PC-3 (cell line): ENCODE measurements at regions not wholly inside any gene's neighbourhood (a gene's known extent, or its start where the extent isn't known, plus 50 kb on each side); places are given as distances from the start of the nearest gene placed in this dataset.
"Not testable (repeated sequence)": the region's sequence is repeated elsewhere in the genome, so short reads cannot be mapped to it uniquely, and the experiment has no call there.

Experiments
- ATAC-seq: fragments of 200-7000 bp; cut with Tn5 transposase; 2 replicates; pipeline ENCODE4 v1.9.1; 2020; ENCODE audit warnings: mild to moderate bottlenecking, moderate library complexity
- BruUV-seq: library from RNA; stranded (reverse); fragments of 400-500 nt; replicated peaks from 2 replicates; lab custom pipeline; 2021; lab: Mats Ljungman, UMichigan
- CTCF ChIA-PET: fragments of 300-600 bp; sonication (Branson Sonifier 250); formaldehyde crosslinking; loops from one replicate; lab custom pipeline; 2022; ENCODE audit warnings: antibody characterized with exemption; lab: Charles Lee
- POLR2A ChIA-PET: fragments of 300-600 bp; sonication (Branson Sonifier 250); formaldehyde crosslinking; loops from one replicate; lab custom pipeline; 2022; ENCODE audit warnings: antibody characterized with exemption; ENCODE audit not compliant: unreplicated experiment; lab: Charles Lee
- DNase-seq: peaks from one replicate; pipeline ENCODE4 v3.0.0-alpha.2; 2015
- H2AFZ ChIP-seq: fragments of 300-600 bp; sonication (generic); 2 replicates; pipeline ENCODE4 v1.6.0; 2016; ENCODE audit warnings: antibody characterized with exemption, low read length
- H3F3A ChIP-seq: fragments of 300-600 bp; sonication (generic); one replicate; pipeline ENCODE4 v1.6.0; 2017; ENCODE audit warnings: antibody characterized with exemption, low read length, control low read depth, mild to moderate bottlenecking; ENCODE audit not compliant: unreplicated experiment
- H3K27ac ChIP-seq: fragments of 300-600 bp; sonication (generic); 2 replicates; pipeline ENCODE4 v1.5.1; 2016; ENCODE audit warnings: mild to moderate bottlenecking, low read length
- H3K27me3 ChIP-seq: fragments of 300-600 bp; sonication (generic); 2 replicates; pipeline ENCODE4 v1.6.1; 2016; ENCODE audit warnings: low read length, mixed read lengths
- H3K36me3 ChIP-seq: fragments of 300-600 bp; sonication (generic); 2 replicates; pipeline ENCODE4 v1.6.1; 2016; ENCODE audit warnings: low read depth, mixed run types, low read length, mixed read lengths
- H3K4me1 ChIP-seq: fragments of 300-600 bp; sonication (generic); 2 replicates; pipeline ENCODE4 v1.5.1; 2016; ENCODE audit warnings: low read length; ENCODE audit not compliant: insufficient read depth
- H3K4me2 ChIP-seq: fragments of 300-600 bp; sonication (generic); 2 replicates; pipeline ENCODE4 v1.6.0; 2016; ENCODE audit warnings: low read length
- H3K4me3 ChIP-seq: fragments of 300-600 bp; sonication (generic); 2 replicates; pipeline ENCODE4 v1.5.1; 2016; ENCODE audit warnings: mild to moderate bottlenecking, low read length, mixed read lengths
- H3K79me2 ChIP-seq: fragments of 300-600 bp; sonication (generic); 2 replicates; pipeline ENCODE4 v1.6.1; 2017; ENCODE audit warnings: low read length, mixed read lengths
- H3K9ac ChIP-seq: fragments of 300-600 bp; sonication (generic); 2 replicates; pipeline ENCODE4 v1.6.0; 2016; ENCODE audit warnings: mild to moderate bottlenecking, low read length
- H3K9me2 ChIP-seq: fragments of 300-600 bp; sonication (generic); replicated peaks from 2 replicates; pipeline ENCODE4 v1.6.1; 2016; ENCODE audit warnings: mixed run types, low read length, mixed read lengths
- H3K9me3 ChIP-seq: fragments of 300-600 bp; sonication (generic); 2 replicates; pipeline ENCODE4 v1.6.1; 2016; ENCODE audit warnings: low read length, mixed read lengths
- H4K20me1 ChIP-seq: fragments of 300-600 bp; sonication (generic); 2 replicates; pipeline ENCODE4 v1.6.1; 2016; ENCODE audit warnings: low read length, mixed read lengths
- EZH2 ChIP-seq: fragments of 300-600 bp; sonication (generic); IDR thresholded peaks from one replicate; pipeline ENCODE4 v1.6.1; 2017; ENCODE audit warnings: antibody characterized with exemption, mild to moderate bottlenecking, low read length; ENCODE audit not compliant: unreplicated experiment
- EZH2phosphoT487 ChIP-seq: fragments of 300-600 bp; sonication (generic); IDR thresholded peaks from 2 replicates; pipeline ENCODE4 v1.6.1; 2018; ENCODE audit warnings: mild to moderate bottlenecking, antibody characterized with exemption, low read length, borderline replicate concordance
- intact Hi-C: fragments of 100-400 bp; cut with micrococcal nuclease; formaldehyde crosslinking; loops from 2 replicates; pipeline ENCODE4 v1.9.0; 2023
- TF ChIP-seq, protein P1 (sequence below): fragments of 300-600 bp; sonication (generic); conservative IDR thresholded peaks from 2 replicates; pipeline ENCODE4 v1.5.1; 2017; ENCODE audit warnings: antibody characterized with exemption, low read depth, mild to moderate bottlenecking, low read length

DNA sequence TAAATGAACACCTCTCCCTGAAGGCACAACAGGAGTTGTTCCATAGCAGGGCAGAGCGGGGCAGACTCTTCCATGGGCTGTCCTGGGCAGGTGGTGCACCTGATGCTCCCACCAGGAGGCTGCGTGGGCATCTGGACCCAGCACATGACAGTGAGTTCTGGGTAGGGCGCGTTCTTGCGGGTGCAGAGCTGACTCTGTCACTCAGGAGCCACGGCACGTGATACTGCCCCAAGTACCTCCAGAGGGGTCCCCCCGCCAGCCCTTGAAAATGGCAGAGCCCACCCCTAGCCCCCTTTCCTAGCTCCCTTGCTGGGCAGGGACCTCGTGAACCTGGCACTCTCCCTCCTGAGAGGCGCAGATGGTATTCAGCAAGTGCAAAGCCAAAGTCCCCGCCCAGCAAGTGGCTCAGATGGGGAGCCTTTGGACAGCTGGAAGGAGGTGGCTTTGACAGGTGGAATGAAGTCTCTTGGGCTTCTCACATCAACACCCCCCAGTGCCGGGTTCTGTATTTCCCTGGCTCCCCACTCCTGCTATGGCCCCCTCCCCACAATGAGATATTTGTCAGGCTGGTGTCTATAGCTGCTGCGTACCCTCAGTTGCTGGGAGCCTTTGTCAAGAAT lies 172.1 kb downstream of the TBC1D2B start:
- ChIA-PET POLR2A (no interaction called here), CTCF (no interaction called here)
- no peaks in the 10 kb centered on the region for H4K20me1 ChIP-seq
- H3K9me3 ChIP-seq: no peaks in the 10 kb centered on the region
- H3F3A ChIP-seq: no peaks in the 10 kb centered on the region
- no peaks in the 10 kb centered on the region for H3K36me3 ChIP-seq
- no peaks in the 10 kb centered on the region for H3K9me2 ChIP-seq
- TF ChIP-seq, protein P1, sequence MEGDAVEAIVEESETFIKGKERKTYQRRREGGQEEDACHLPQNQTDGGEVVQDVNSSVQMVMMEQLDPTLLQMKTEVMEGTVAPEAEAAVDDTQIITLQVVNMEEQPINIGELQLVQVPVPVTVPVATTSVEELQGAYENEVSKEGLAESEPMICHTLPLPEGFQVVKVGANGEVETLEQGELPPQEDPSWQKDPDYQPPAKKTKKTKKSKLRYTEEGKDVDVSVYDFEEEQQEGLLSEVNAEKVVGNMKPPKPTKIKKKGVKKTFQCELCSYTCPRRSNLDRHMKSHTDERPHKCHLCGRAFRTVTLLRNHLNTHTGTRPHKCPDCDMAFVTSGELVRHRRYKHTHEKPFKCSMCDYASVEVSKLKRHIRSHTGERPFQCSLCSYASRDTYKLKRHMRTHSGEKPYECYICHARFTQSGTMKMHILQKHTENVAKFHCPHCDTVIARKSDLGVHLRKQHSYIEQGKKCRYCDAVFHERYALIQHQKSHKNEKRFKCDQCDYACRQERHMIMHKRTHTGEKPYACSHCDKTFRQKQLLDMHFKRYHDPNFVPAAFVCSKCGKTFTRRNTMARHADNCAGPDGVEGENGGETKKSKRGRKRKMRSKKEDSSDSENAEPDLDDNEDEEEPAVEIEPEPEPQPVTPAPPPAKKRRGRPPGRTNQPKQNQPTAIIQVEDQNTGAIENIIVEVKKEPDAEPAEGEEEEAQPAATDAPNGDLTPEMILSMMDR: no peak
- TF ChIP-seq EZH2phosphoT487: no peak
- no peak for TF ChIP-seq EZH2
- no peaks in the 10 kb centered on the region for H3K4me1 ChIP-seq
- H3K27ac ChIP-seq: no peak overlapping the region
- no TSS peak for BruUV-seq
- H3K4me3 ChIP-seq: no peak overlapping the region
- intact Hi-C loops: no loop called here
- H2AFZ ChIP-seq: no peak overlapping the region
- no peaks in the 10 kb centered on the region for H3K79me2 ChIP-seq
- ATAC-seq (no peak), DNase-seq (no peak)
- no peaks in the 10 kb centered on the region for H3K27me3 ChIP-seq
- H3K4me2 ChIP-seq: no peak overlapping the region
- no peak overlapping the region for H3K9ac ChIP-seq

DNA sequence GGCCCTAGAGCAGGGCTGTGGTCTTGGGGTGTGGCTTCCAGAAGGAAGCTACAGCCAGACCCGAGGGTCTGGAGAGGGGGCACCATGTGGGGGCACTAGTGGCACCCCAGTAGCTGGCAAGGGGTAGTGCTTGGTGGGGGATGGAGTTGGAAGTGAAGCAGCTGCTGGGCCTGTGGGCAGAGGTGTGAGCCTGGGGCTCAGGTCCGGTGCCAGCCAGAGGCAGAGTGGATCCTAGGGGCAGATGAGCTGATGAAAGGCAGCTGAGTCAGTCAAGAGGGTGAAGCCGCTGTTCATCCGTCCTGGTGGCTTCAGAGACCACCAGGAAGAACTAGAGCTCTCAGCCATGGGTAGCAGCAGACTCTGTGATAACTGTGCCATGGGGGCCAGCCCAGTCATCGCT lies 172.6 kb downstream of the TBC1D2B start:
- H3K27me3 ChIP-seq: no peaks in the 10 kb centered on the region
- no peaks in the 10 kb centered on the region for H3K9me2 ChIP-seq
- TF ChIP-seq, protein P1: no peak
- no peak for TF ChIP-seq EZH2
- no peak for TF ChIP-seq EZH2phosphoT487
- no peaks in the 10 kb centered on the region for H4K20me1 ChIP-seq
- H3K36me3 ChIP-seq: no peaks in the 10 kb centered on the region
- no peaks in the 10 kb centered on the region for H3K79me2 ChIP-seq
- H3K4me2 ChIP-seq: no peak overlapping the region
- H3K9me3 ChIP-seq: no peaks in the 10 kb centered on the region
- H3K4me1 ChIP-seq: no peaks in the 10 kb centered on the region
- ChIA-PET CTCF (no interaction called here), POLR2A (no interaction called here)
- no peak overlapping the region for H2AFZ ChIP-seq
- intact Hi-C loops: no loop called here
- no TSS peak for BruUV-seq
- H3K4me3 ChIP-seq: no peak overlapping the region
- DNase-seq: no peak
- no peak for ATAC-seq
- no peak overlapping the region for H3K9ac ChIP-seq
- no peaks in the 10 kb centered on the region for H3F3A ChIP-seq
- H3K27ac ChIP-seq: no peak overlapping the region

DNA sequence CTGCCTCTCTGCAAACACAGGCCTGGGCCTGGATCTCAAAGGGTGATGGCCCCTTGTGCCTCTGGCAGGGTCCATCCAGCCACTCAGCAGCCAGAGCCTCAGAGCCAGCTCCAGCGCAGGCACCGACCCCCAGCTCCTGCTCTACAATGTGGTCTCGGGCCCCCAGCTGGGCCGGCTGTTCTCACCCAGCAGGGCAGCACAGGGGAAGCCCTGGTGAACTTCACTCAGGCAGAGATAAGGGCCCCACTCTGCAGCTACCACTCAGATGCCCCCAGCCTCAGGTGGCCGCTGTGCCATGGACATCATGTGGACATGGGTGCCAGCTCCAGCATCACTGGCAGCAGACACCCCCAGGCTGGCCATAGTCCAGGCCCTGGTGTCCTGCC lies 173.1 kb downstream of the TBC1D2B start:
- ChIA-PET POLR2A (no interaction called here), CTCF (no interaction called here)
- BruUV-seq: no TSS peak
- no peak overlapping the region for H3K27ac ChIP-seq
- no peak overlapping the region for H3K4me2 ChIP-seq
- no peaks in the 10 kb centered on the region for H3F3A ChIP-seq
- H2AFZ ChIP-seq: no peak overlapping the region
- no peaks in the 10 kb centered on the region for H3K9me3 ChIP-seq
- no peak overlapping the region for H3K9ac ChIP-seq
- ATAC-seq (no peak), DNase-seq (no peak)
- H3K79me2 ChIP-seq: no peaks in the 10 kb centered on the region
- H4K20me1 ChIP-seq: no peaks in the 10 kb centered on the region
- no peaks in the 10 kb centered on the region for H3K27me3 ChIP-seq
- intact Hi-C loops: no loop called here
- no peak overlapping the region for H3K4me3 ChIP-seq
- no peaks in the 10 kb centered on the region for H3K36me3 ChIP-seq
- H3K9me2 ChIP-seq: no peaks in the 10 kb centered on the region
- TF ChIP-seq EZH2phosphoT487: no peak
- TF ChIP-seq, protein P1: no peak
- TF ChIP-seq EZH2: no peak
- no peaks in the 10 kb centered on the region for H3K4me1 ChIP-seq

DNA sequence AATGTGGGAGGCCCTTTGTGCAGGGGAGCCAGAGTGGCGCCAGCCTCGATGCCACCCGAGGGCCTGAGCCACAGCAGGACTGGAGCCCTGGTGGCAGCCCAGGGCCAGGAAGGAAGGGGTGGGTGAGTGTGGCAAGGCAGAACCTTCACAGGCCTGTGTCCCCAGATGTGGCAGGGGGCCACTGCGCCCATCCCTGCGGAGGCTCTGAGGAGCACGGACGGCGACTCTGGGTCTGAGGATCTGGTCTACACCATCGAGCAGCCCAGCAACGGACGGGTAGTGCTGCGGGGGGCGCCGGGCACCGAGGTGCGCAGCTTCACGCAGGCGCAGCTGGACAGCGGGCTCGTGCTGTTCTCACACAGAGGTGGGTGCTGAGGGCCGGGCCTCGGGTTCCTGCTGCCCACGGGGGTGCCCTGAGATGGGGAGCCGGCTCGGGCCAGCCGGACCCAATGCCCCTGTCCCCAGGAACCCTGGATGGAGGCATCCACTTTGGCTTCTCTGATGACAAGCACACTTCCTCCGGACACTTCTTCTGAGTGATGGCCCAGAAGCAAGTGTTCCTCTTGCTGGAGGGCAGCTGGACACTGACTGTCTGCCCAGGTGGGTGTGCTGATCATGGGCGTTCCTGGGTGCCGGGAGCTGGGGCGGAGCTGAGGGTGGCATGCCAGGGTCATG lies 173.6 kb downstream of the TBC1D2B start:
- H3K79me2 ChIP-seq, H3K27me3 ChIP-seq, H3K36me3 ChIP-seq, CTCF ChIA-PET, H3K4me3 ChIP-seq, H3K9me2 ChIP-seq, POLR2A ChIA-PET, H3K9ac ChIP-seq, intact Hi-C loops, BruUV-seq, ATAC-seq, H3F3A ChIP-seq, H3K4me2 ChIP-seq, H3K9me3 ChIP-seq, H3K27ac ChIP-seq, H4K20me1 ChIP-seq, DNase-seq, H2AFZ ChIP-seq, H3K4me1 ChIP-seq: not testable (repeated sequence)
